B cell (primary cell): ENCODE measurements at regions not wholly inside any gene's neighbourhood (a gene's known extent, or its start where the extent isn't known, plus 50 kb on each side); places are given as distances from the start of the nearest gene placed in this dataset.

Source experiments
- ATAC-seq: fragments of 200-7000 bp; cut with Tn5 transposase; one replicate; pipeline ENCODE4 v1.10.0; 2021; ENCODE audit warnings: low read depth, mild to moderate bottlenecking, moderate number of reproducible peaks, moderate library complexity
- CTCF ChIA-PET: fragments of 350-600 bp; sonication (Branson Sonifier 250); formaldehyde crosslinking; loops from one replicate; lab custom pipeline; 2021; ENCODE audit warnings: antibody characterized with exemption, inconsistent platforms; lab: Charles Lee
- POLR2A ChIA-PET: fragments of 350-600 bp; sonication (Branson Sonifier 250); formaldehyde crosslinking; loops from one replicate; lab custom pipeline; 2021; ENCODE audit warnings: antibody characterized with exemption; lab: Charles Lee
- DNase-seq: peaks from one replicate; pipeline ENCODE4 v3.0.0; 2013
- H2AFZ ChIP-seq: 2 replicates; pipeline ENCODE4 v1.6.1; 2012; ENCODE audit warnings: mild to moderate bottlenecking, low read depth, low read length; ENCODE audit not compliant: insufficient read depth, poor library complexity, severe bottlenecking
- H3K27ac ChIP-seq, 2 donors: 1 replicate in 1 of 2; 2 replicates in 1 of 2; pipeline ENCODE4 v1.5.1; 2012 to 2013; ENCODE audit warnings: low read length in 2 of 2, mild to moderate bottlenecking in 2 of 2, moderate library complexity in 1 of 2
- H3K27me3 ChIP-seq, 4 experiments: fragments of 200-600 bp in 1 of 4; sonication (generic) in 1 of 4; replicated peaks in 1 of 4; 1 replicate in 2 of 4; 2 replicates in 2 of 4; pipeline versions ENCODE4 v1.6.1 to v1.7.0; 2013 to 2016; ENCODE audit warnings: low read length in 3 of 4, mild to moderate bottlenecking in 2 of 4, mixed read lengths in 1 of 4, moderate library complexity in 1 of 4; ENCODE audit not compliant: insufficient read depth in 4 of 4, control insufficient read depth in 3 of 4; ENCODE audit errors: control extremely low read depth in 1 of 4
- H3K36me3 ChIP-seq, 2 experiments: replicated peaks in 1 of 2; 1 replicate in 1 of 2; 2 replicates in 1 of 2; pipeline versions ENCODE4 v1.6.1 to v1.7.1; 2013; ENCODE audit warnings: low read length in 1 of 2; ENCODE audit not compliant: insufficient read depth in 2 of 2, control insufficient read depth in 1 of 2; ENCODE audit errors: control extremely low read depth in 1 of 2, extremely low read depth in 1 of 2
- H3K4me1 ChIP-seq, 2 donors: fragments of 200-600 bp in 1 of 2; sonication (generic) in 1 of 2; 1 replicate in 1 of 2; 2 replicates in 1 of 2; pipeline versions ENCODE4 v1.5.1 to v1.6.1; 2013 to 2017; ENCODE audit warnings: low read length in 2 of 2; ENCODE audit not compliant: control insufficient read depth in 2 of 2, insufficient read depth in 2 of 2
- H3K4me2 ChIP-seq: replicated peaks from 2 replicates; pipeline ENCODE3; 2012; ENCODE audit warnings: mild to moderate bottlenecking, low read depth, low read length; ENCODE audit not compliant: poor library complexity, severe bottlenecking
- H3K4me3 ChIP-seq, 5 experiments: fragments of 200-600 bp in 1 of 5; sonication (generic) in 1 of 5; 1 replicate in 3 of 5; 2 replicates in 2 of 5; pipeline versions ENCODE4 v1.5.1 to v1.7.0; 2011 to 2016; ENCODE audit warnings: low read length in 4 of 5, mild to moderate bottlenecking in 4 of 5, low read depth in 2 of 5, control low read depth in 1 of 5, moderate library complexity in 1 of 5; ENCODE audit not compliant: insufficient read depth in 1 of 5; ENCODE audit errors: control extremely low read depth in 1 of 5, extremely low read depth in 1 of 5
- H3K79me2 ChIP-seq: fragments of 200-600 bp; sonication (generic); one replicate; pipeline ENCODE4 v1.6.0; 2016; ENCODE audit warnings: low read length; ENCODE audit not compliant: control insufficient read depth, insufficient read depth
- H3K9ac ChIP-seq: fragments of 200-600 bp; sonication (generic); 2 replicates; pipeline ENCODE4 v1.6.1; 2017; ENCODE audit warnings: mild to moderate bottlenecking, low read length, moderate library complexity
- H3K9me3 ChIP-seq, 3 donors: one replicate each; pipeline versions ENCODE4 v1.6.1 to v1.7.1; 2013; ENCODE audit warnings: low read length in 2 of 3; ENCODE audit not compliant: control insufficient read depth in 2 of 3, insufficient read depth in 1 of 3; ENCODE audit errors: control extremely low read depth in 1 of 3
- H4K20me1 ChIP-seq: 2 replicates; pipeline ENCODE4 v1.6.0; 2012; ENCODE audit warnings: mild to moderate bottlenecking, low read length; ENCODE audit not compliant: insufficient read depth, control insufficient read depth, poor library complexity, severe bottlenecking
- H3K27ac Mint-ChIP-seq: one replicate; pipeline ENCODE4 v1.8.0; 2021; ENCODE audit warnings: mixed read lengths
- H3K27me3 Mint-ChIP-seq: one replicate; pipeline ENCODE4 v1.8.0; 2021; ENCODE audit warnings: mixed read lengths
- H3K4me1 Mint-ChIP-seq: one replicate; pipeline ENCODE4 v1.8.0; 2021; ENCODE audit warnings: mixed read lengths
- H3K4me3 Mint-ChIP-seq: one replicate; pipeline ENCODE4 v1.8.0; 2021; ENCODE audit warnings: mixed read lengths
- H3K9me3 Mint-ChIP-seq: one replicate; pipeline ENCODE4 v1.8.0; 2022; ENCODE audit warnings: mixed read lengths; ENCODE audit not compliant: insufficient read depth
- EZH2 ChIP-seq: IDR thresholded peaks from 2 replicates; pipeline ENCODE4 v1.6.1; 2012; ENCODE audit warnings: borderline replicate concordance, low read depth, mild to moderate bottlenecking, moderate library complexity, low read length; ENCODE audit not compliant: insufficient read depth, poor library complexity, severe bottlenecking
- WGBS: methylation state at CpG from one replicate; pipeline ENCODE4 v1.1.5; 2013; ENCODE audit warnings: missing lambda C conversion rate; ENCODE audit not compliant: insufficient coverage; 5-methylcytosine and 5-hydroxymethylcytosine counted together
- intact Hi-C: fragments of 100-400 bp; cut with micrococcal nuclease; formaldehyde crosslinking; loops from one replicate; pipeline ENCODE4 v1.10.0; 2022
- TF ChIP-seq, protein P1 (sequence below): fragments of 200-600 bp; IDR thresholded peaks from one replicate; pipeline ENCODE4 v1.8.0; 2022; ENCODE audit warnings: antibody characterized with exemption, mild to moderate bottlenecking

DNA sequence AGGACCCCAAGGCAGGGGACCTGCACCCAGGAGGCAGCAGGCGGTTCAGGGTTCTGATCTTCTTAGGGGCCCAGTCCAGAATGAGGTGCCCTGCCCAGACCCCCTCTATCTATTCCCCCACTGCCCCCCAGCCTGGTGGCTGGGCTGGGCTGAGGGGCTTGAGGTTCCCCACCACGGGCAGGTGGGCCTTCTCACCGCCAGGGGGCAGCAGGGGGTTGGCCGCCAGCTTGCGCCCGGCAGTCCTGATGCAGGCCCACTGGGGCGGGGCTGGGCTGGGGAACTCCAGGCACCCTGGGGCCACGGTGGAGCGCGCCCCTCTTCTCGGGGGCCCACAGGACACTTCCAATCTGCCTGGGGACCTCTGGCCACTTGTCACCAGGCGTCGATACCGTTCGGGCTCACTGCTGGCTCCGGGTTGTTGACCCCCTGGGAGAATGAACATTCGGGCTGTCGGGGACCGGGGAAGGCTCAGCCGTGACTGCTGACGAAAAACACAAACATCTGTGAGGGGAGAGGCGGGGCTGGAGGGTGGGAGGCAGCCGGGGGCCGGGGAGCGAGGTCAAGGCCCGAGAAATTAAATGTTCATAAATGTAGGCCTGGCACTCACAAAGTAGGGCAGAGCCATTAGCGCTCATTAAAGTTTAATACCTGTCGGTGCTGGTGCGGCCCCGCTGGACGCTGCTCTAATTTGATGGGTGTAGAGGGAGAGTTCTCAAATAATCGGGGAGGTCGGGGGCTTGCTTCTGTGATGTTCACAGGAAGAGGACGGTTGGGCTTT lies 219.3 kb upstream of the GSE1 start:
- CTCF ChIA-PET = interaction anchor here (0.5 to 5.0 kb wide), 9 partner anchors 9 to 328 kb away, joined by 3 to 35 read pairs (median 4); partner anchors contain the start of gene GSE1
- ATAC-seq = peak; percentile 73
- POLR2A ChIA-PET = no interaction called here
- no peak overlapping the region for H3K27ac Mint-ChIP-seq
- intact Hi-C loops = loop anchor here (1.0 to 10.0 kb wide), 2 partner anchors 89 to 216 kb away; no protein-coding TSS in a partner anchor
- H3K4me1 Mint-ChIP-seq = no peaks in the 10 kb centered on the region
- H3K4me3 ChIP-seq = no peak overlapping the region
- no peak overlapping the region for H3K9ac ChIP-seq
- H3K4me1 ChIP-seq = no peaks in the 10 kb centered on the region
- no peaks in the 10 kb centered on the region for H3K9me3 ChIP-seq
- H3K36me3 ChIP-seq = no peaks in the 10 kb centered on the region
- peaks cover 0 to 3% (median under 1%) of the 10 kb centered on the region in 4 experiments for H3K27me3 ChIP-seq
- DNase-seq = peak; percentile 77
- peaks cover 24% of the 10 kb centered on the region for H3K27me3 Mint-ChIP-seq
- no peaks in the 10 kb centered on the region for H3K9me3 Mint-ChIP-seq
- H3K79me2 ChIP-seq = no peaks in the 10 kb centered on the region
- no peak overlapping the region for H3K27ac ChIP-seq
- TF ChIP-seq, protein P1, sequence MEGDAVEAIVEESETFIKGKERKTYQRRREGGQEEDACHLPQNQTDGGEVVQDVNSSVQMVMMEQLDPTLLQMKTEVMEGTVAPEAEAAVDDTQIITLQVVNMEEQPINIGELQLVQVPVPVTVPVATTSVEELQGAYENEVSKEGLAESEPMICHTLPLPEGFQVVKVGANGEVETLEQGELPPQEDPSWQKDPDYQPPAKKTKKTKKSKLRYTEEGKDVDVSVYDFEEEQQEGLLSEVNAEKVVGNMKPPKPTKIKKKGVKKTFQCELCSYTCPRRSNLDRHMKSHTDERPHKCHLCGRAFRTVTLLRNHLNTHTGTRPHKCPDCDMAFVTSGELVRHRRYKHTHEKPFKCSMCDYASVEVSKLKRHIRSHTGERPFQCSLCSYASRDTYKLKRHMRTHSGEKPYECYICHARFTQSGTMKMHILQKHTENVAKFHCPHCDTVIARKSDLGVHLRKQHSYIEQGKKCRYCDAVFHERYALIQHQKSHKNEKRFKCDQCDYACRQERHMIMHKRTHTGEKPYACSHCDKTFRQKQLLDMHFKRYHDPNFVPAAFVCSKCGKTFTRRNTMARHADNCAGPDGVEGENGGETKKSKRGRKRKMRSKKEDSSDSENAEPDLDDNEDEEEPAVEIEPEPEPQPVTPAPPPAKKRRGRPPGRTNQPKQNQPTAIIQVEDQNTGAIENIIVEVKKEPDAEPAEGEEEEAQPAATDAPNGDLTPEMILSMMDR = peak; percentile 87
- no peak for TF ChIP-seq EZH2
- H3K4me3 Mint-ChIP-seq = no peak overlapping the region
- H2AFZ ChIP-seq = no peak overlapping the region
- H3K4me2 ChIP-seq = no peak overlapping the region
- H4K20me1 ChIP-seq = no peaks in the 10 kb centered on the region
- WGBS = 69% methylated on average over 34 of the region's 34 CpGs
